HG03520 (cell line): ENCODE measurements at regions not wholly inside any gene's neighbourhood (a gene's known extent, or its start where the extent isn't known, plus 50 kb on each side); places are given as distances from the start of the nearest gene placed in this dataset.
"Not testable (repeated sequence)": the region's sequence is repeated elsewhere in the genome, so short reads cannot be mapped to it uniquely, and the experiment has no call there.

ENCODE experiments used
- ATAC-seq: cut with Tn5 transposase; IDR thresholded peaks from one replicate; pipeline ENCODE4 v1.9.1; 2021; ENCODE audit warnings: mild to moderate bottlenecking, moderate library complexity; ENCODE audit not compliant: unreplicated experiment

DNA sequence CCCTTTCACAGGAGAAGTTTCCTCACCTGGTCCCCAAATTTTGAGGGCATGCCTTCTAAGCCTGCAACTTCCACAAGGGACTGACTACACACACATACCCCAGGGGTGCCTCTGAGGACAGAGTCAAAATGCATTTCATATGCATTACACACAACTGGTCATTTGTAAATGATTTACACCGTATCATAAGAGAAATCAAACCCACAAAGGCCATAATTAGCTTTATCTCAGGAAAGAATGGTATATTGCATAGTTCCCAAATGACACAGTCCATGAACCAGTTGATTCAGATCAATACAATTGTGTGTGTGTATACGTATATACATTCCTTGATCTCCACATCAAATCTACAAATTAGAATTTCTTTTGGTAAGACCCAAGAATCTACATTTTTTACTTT lies 203.3 kb upstream of the PRDM1 start:
- ATAC-seq = no peak

GRCh38 chr6:105882121-105882803 lies 203.9 kb upstream of the PRDM1 start:
- no peak for ATAC-seq

GRCh38 chr6:105881608-105882007 lies 204.5 kb upstream of the PRDM1 start:
- no peak for ATAC-seq

GRCh38 chr6:105880030-105880492 lies 206.1 kb upstream of the PRDM1 start:
- ATAC-seq = peak; percentile 52

DNA sequence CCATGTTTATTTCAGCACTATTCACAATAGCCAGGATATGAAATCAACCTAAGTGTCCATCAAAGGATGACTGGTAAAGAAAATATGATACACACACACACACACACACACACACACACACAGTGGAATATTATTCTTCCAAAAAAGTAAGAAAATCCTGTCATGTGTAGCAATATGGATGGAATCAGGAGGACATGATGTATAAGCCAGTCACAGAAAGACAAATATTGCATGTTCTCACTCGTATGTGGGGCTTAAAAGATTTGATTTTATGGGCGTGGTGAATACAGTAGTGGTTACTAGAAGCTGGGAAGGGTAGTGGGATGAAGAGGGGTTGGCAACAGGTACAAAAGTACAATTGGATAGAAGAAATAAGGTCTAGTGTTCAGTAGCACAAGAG lies 207.0 kb upstream of the PRDM1 start:
- ATAC-seq = no peak

GRCh38 chr6:105875974-105876640 lies 210.0 kb upstream of the PRDM1 start:
- ATAC-seq = no peak

GRCh38 chr6:105874835-105875626 lies 211.1 kb upstream of the PRDM1 start:
- no peak for ATAC-seq

GRCh38 chr6:105873799-105874198 lies 212.3 kb upstream of the PRDM1 start:
- no peak for ATAC-seq

GRCh38 chr6:105873211-105873704 lies 212.9 kb upstream of the PRDM1 start:
- no peak for ATAC-seq

- no peak for ATAC-seq
Measured at GRCh38 chr6:105872249-105872648, 213.9 kb upstream of the PRDM1 start.

DNA sequence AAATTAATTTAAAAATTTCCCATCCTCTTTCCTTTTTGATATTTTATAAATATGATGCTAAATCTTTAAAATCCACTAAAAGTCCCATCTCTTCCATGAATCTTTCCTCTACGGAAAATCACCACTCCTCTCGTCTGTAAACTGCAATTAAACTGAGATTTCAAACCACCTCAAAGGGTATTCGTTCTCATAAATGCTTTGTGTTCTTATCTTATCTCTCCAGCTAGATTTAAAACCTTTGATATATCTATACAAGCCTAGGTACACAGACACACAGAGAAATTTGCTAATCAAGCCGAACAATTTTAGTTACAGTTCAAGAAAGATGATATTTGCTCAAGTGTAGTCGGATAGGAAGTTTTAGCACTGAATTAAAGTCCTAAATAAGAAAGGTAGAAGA lies 214.6 kb upstream of the PRDM1 start:
- ATAC-seq = no peak

DNA sequence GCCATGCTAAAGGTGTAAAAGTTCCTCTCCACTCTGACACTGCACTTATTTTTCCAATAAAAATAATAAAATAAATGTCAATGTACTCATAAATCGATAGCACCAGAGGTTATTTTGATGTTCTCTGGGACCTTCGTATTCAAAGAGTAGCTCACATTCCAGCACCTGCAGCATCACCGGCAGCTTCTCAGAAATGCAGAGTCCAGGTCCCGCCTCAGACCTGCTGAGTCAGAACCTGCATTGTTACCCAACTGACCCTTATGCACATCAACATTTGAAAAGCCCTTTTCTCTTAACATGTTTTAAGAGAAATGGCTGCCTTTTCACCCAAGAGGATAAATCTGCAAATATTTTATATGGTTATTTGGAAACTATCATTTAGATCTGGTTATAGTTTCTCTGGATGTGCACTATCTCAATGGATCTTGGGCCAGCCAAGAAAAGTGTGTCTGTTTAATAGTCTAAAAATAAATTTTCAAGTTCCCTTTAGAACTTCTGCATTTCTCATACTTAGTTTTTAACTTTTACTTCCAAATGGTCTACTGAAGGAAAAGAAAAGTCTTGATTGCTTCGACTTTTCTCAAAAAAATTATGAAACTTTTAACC lies 216.2 kb upstream of the PRDM1 start:
- ATAC-seq = no peak

GRCh38 chr6:105868823-105869460 lies 217.2 kb upstream of the PRDM1 start:
- no peak for ATAC-seq

DNA sequence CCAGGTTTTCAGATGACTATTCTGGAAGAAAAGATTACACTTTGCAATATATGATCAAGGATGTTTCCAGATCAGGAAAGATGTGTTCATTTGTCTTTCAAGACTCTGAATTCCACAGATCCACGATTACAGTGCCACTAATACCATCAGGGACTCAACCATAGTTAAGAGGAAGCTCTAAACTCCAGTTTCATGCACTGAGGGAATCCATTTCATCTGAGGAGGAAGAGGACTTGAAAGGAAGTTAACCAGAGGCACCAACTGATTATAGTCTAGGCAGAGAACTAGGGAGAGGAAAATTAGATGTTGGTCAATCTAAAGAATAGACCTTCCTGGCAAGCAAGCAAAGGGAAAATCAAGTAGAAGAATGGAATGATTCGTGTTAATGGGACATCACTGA lies 218.3 kb upstream of the PRDM1 start:
- ATAC-seq = no peak

DNA sequence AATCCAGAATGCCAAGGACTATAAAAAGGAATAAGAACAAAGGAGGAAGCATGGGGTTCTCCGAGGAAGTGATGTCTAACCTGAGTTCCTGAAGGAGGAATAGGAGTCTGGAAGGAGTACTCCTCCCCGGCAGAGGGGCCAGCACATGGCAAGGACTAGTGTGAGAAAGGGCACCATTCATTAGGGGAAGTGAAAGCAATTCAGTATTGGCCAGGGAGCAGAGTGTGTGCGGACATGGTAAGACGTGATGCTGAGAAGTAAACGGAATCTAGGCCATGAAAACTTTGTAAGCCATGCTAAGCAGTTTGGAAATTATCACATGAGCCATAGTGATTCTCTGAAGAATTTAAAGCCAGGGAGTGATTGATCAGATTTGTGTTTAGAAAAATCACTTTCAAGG lies 218.9 kb upstream of the PRDM1 start:
- ATAC-seq = no peak

DNA sequence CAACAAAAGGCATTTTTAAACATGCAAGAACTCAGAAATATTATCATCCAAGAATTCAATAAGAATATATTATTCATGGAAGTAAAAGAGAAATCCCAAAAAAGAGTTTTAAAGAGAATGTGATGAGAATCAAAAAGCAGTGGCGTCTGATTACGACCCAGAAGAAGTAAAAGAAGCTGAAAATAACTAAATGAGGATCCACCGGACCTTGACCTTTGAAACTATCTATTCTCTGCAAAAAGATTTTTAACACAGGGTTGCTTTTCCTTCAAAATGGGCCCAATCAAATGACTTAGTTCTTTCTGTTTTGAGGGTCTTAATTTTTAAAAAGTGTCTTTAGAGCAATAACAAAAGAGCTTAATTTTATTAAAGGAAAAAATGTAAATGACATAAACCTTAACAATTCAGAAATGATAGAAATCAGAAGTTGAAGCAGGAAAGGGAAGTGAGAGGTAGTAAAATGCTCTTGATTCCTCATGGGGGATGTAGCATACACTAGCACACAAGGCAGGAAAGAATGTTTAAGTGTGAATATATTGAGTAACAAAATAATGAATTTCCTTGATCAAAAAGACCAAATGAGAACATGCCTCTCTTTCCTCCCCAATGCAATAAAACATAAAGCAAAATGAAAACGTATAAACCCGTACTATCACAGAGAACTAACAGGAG lies 223.1 kb upstream of the PRDM1 start:
- no peak for ATAC-seq

- not testable (repeated sequence) for ATAC-seq
Measured at GRCh38 chr6:105860927-105861326, 225.2 kb upstream of the PRDM1 start.

GRCh38 chr6:105859457-105859856 lies 226.7 kb upstream of the PRDM1 start:
- no peak for ATAC-seq

DNA sequence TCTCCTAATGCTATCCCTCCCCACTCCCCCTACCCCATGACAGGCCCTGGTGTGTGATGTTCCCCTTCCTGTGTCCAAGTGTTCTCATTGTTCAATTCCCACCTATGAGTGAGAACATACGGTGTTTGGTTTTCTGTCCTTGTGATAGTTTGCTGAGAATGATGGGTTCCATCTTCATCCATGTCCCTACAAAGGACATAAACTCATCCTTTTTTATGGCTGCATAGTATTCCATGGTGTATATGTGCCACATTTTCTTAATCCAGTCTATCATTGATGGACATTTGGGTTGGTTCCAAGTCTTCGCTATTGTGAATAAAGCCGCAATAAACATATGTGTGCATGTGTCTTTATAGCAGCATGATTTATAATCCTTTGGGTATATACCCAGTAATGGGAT lies 227.5 kb upstream of the PRDM1 start:
- not testable (repeated sequence) for ATAC-seq

GRCh38 chr6:105855433-105855832 lies 230.7 kb upstream of the PRDM1 start:
- ATAC-seq = no peak
